HUES64 (cell line): ENCODE measurements at regions not wholly inside any gene's neighbourhood (a gene's known extent, or its start where the extent isn't known, plus 50 kb on each side); places are given as distances from the start of the nearest gene placed in this dataset.
"Not testable (repeated sequence)": the region's sequence is repeated elsewhere in the genome, so short reads cannot be mapped to it uniquely, and the experiment has no call there.

Source experiments
- H3K27ac ChIP-seq: 2 replicates; pipeline ENCODE4 v1.7.0; 2013; ENCODE audit warnings: low read depth, low read length, inconsistent platforms
- H3K27me3 ChIP-seq: 2 replicates; pipeline ENCODE4 v1.6.1; 2013; ENCODE audit warnings: mild to moderate bottlenecking, low read length; ENCODE audit not compliant: insufficient read depth
- H3K36me3 ChIP-seq: 2 replicates; pipeline ENCODE4 v1.6.1; 2013; ENCODE audit warnings: mild to moderate bottlenecking, low read length; ENCODE audit not compliant: insufficient read depth
- H3K4me1 ChIP-seq: 2 replicates; pipeline ENCODE4 v1.6.1; 2013; ENCODE audit warnings: mild to moderate bottlenecking, low read length, moderate library complexity; ENCODE audit not compliant: insufficient read depth
- H3K4me3 ChIP-seq: 2 replicates; pipeline ENCODE4 v1.5.1; 2013; ENCODE audit warnings: mild to moderate bottlenecking, low read length, moderate library complexity
- H3K9ac ChIP-seq: 2 replicates; pipeline ENCODE4 v1.6.1; 2013; ENCODE audit warnings: mild to moderate bottlenecking, low read depth, low read length
- H3K9me3 ChIP-seq: 2 replicates; pipeline ENCODE4 v1.6.1; 2013; ENCODE audit warnings: low read depth, low read length; ENCODE audit not compliant: insufficient read depth
- WGBS: fragments of 150-250, 120-280 bp; methylation state at CpG from one replicate; pipeline ENCODE4 v1.1.7; 2013; ENCODE audit warnings: missing lambda C conversion rate; 5-methylcytosine and 5-hydroxymethylcytosine counted together

DNA sequence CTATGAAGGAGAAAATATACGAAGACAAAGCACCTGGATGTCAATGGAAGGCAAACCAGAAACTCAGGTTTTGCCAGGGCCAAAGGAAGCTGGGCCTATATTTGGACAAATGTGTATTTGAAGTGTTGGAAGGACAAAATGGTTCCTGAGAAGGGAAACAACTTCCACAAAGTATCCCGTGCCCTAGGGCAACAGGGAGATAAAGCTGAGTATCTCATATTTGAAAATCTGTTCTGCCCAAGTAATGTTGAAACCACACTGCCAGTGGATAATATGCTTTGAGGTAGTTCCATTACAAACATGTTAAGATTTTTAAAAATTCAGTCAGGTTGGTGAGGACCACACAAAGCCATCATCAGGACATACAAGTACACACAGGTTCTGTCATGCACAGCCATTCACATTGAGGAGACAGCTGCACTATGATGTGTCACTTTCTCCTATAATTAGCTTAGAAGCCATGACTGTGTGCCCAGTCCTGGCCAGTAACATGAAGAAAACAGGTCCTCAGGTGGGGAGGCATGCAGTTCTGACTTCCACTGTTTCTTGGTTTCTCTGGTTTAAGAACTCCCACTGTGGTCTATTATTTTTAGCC is 116.4 kb downstream of the PWWP3B start:
- Histone ChIP-seq H3K4me1 (no peaks in the 10 kb centered on the region), H3K36me3 (no peaks in the 10 kb centered on the region), H3K4me3 (no peak overlapping the region), H3K27me3 (no peaks in the 10 kb centered on the region), H3K9me3 (no peaks in the 10 kb centered on the region), H3K9ac (no peak overlapping the region), H3K27ac (no peak overlapping the region)
- 44% methylated on average over 2 of the region's 2 CpGs for WGBS

DNA sequence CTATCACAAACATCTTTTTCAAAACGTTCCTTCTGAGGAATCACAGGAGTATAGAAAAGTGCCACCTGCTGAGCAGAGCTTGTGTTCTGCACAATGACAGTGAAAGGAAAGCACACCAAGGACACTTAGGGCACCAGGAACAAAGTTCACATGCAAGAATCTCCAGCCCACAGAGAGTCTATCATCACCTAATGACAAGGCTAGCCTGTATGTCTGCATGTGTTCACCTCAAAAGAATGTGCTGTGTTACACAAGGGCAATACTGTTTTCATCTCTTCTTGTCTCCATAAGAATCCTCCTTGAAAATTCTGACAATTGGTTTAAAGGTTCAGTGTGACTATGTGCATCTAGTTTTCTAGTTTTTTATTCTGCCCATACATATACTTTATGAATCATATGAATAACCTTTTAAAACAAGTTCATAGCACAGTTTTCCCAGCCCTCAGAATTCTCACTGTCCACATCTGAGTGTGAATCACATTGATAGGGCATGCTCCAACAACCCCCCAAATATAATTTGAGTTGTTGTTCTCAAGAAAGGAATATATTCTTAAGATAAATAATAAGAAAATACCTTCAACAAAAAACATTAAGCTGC is 118.0 kb downstream of the PWWP3B start:
- Histone ChIP-seq H3K9me3 (no peaks in the 10 kb centered on the region), H3K27me3 (no peaks in the 10 kb centered on the region), H3K9ac (no peak overlapping the region), H3K4me3 (no peak overlapping the region), H3K4me1 (no peaks in the 10 kb centered on the region), H3K36me3 (no peaks in the 10 kb centered on the region), H3K27ac (no peak overlapping the region)
- 83% methylated on average over 1 of the region's 1 CpG for WGBS

GRCh38 chrX:106290778-106291177 is 122.7 kb downstream of the PWWP3B start:
- not testable (repeated sequence) for H3K4me1 ChIP-seq, H3K36me3 ChIP-seq, H3K27me3 ChIP-seq, H3K27ac ChIP-seq, H3K4me3 ChIP-seq, H3K9me3 ChIP-seq, H3K9ac ChIP-seq
- WGBS: no CpG with 5 or more reads among the region's 5 CpGs

DNA sequence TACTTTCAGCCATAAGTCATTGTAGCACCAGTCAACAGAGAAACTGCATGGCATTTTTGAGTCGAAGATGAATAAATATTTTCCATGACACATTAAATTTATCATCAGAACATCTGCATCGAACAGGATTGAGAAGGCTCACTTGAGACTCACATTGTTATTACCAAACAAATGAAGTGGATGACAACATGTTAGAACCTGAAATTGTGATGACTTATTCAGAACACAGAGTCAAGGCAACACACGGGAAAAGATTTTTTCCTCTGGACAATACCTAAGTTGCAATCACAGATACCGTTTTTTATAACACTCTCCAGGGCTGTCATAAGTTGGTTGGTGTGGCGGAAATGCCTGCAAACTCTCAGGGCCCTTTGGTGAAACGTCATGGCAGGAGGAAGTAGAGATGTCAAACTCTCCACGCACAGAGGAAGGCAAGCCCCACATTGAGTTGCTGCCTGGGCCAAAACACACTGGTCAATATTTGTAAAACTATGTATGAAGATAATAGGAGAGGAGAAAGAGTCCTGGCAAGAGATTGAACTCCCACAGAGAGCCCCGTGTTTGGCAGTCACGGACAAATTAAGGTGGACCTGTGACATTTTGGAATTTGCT is 123.8 kb downstream of the PWWP3B start:
- H3K9me3 ChIP-seq, H3K9ac ChIP-seq, H3K27me3 ChIP-seq, H3K27ac ChIP-seq, H3K4me1 ChIP-seq, H3K36me3 ChIP-seq, H3K4me3 ChIP-seq: not testable (repeated sequence)
- WGBS: no CpG with 5 or more reads among the region's 9 CpGs

DNA sequence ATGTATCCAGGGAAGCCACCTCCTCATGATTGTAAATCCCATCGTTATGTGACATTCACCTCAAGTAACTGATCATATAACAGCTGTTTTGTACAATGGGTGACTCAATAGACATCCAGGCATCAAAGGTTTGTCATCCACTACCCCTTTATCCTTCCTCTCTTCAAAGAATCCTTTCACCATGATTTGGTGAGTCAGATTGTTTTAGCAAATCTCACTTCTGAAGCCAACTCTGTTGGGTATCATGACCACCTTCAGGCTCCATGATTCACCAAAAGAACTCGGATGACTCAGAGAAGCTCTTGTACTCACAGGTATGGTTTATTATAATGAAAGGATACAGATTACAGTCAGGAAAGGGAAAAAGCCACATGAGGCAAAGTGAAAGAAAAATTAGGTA is 132.1 kb downstream of the PWWP3B start:
- Histone ChIP-seq H3K9me3 (no peaks in the 10 kb centered on the region), H3K36me3 (no peaks in the 10 kb centered on the region), H3K4me3 (no peak overlapping the region), H3K4me1 (no peaks in the 10 kb centered on the region), H3K27me3 (no peaks in the 10 kb centered on the region), H3K27ac (no peak overlapping the region), H3K9ac (no peak overlapping the region)
- 63% methylated on average over 1 of the region's 2 CpGs for WGBS

- H3K36me3 ChIP-seq: no peaks in the 10 kb centered on the region
- H3K9me3 ChIP-seq: no peaks in the 10 kb centered on the region
- 77% methylated on average over 3 of the region's 3 CpGs for WGBS
- no peak overlapping the region for H3K9ac ChIP-seq
- H3K4me3 ChIP-seq: no peak overlapping the region
- no peaks in the 10 kb centered on the region for H3K27me3 ChIP-seq
- no peak overlapping the region for H3K27ac ChIP-seq
- H3K4me1 ChIP-seq: no peaks in the 10 kb centered on the region
Measured at GRCh38 chrX:106300656-106301055, 132.6 kb downstream of the PWWP3B start.

DNA sequence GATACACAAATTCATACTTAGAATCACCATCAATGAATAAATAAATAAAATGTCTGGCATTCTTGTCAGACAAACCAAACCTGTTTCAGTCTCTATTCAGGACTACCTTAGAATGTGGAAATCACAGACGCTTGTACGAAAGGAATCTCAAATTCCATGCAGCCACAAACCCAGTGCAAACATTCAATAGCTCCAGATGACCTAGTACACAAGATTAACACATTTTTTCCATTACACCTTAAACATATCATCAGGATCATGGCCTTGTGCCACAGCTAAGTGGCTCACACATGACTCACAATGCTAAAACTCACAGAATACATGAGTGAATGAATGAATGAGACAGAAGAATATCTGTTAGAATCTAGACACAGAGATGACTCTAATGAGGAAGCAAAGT is 134.2 kb downstream of the PWWP3B start:
- H3K4me1 ChIP-seq: no peaks in the 10 kb centered on the region
- H3K9ac ChIP-seq: no peak overlapping the region
- no peak overlapping the region for H3K4me3 ChIP-seq
- no peaks in the 10 kb centered on the region for H3K27me3 ChIP-seq
- H3K9me3 ChIP-seq: 0 out of 2 replicates have a peak, but pooled peaks cover 7% of the 10 kb centered on the region
- H3K36me3 ChIP-seq: no peaks in the 10 kb centered on the region
- WGBS: 74% methylated on average over 2 of the region's 2 CpGs
- H3K27ac ChIP-seq: no peak overlapping the region

GRCh38 chrX:106306391-106306947 is 138.4 kb downstream of the PWWP3B start:
- Histone ChIP-seq H3K4me1 (no peaks in the 10 kb centered on the region), H3K36me3 (no peaks in the 10 kb centered on the region), H3K27ac (no peak overlapping the region), H3K9ac (no peak overlapping the region), H3K4me3 (no peak overlapping the region), H3K27me3 (no peaks in the 10 kb centered on the region), H3K9me3 (0 out of 2 replicates have a peak, but pooled peaks cover 10% of the 10 kb centered on the region)
- 93% methylated on average over 6 of the region's 7 CpGs for WGBS

- no peak overlapping the region for H3K4me3 ChIP-seq
Measured at GRCh38 chrX:106323357-106323756, 155.3 kb downstream of the PWWP3B start.

GRCh38 chrX:106331606-106332005 is 163.5 kb downstream of the PWWP3B start:
- Histone ChIP-seq H3K4me1 (no peaks in the 10 kb centered on the region), H3K9me3 (no peaks in the 10 kb centered on the region), H3K27ac (no peak overlapping the region), H3K9ac (no peak overlapping the region), H3K36me3 (no peaks in the 10 kb centered on the region), H3K27me3 (no peaks in the 10 kb centered on the region), H3K4me3 (no peak overlapping the region)
- WGBS: 64% methylated on average over 1 of the region's 3 CpGs

More at GRCh38 chrX:106323357-106323756, 155.3 kb downstream of the PWWP3B start:
- H3K9me3 ChIP-seq: no peaks in the 10 kb centered on the region
- no peaks in the 10 kb centered on the region for H3K4me1 ChIP-seq
- no peaks in the 10 kb centered on the region for H3K27me3 ChIP-seq
- H3K9ac ChIP-seq: no peak overlapping the region
- no peak overlapping the region for H3K27ac ChIP-seq
- no peaks in the 10 kb centered on the region for H3K36me3 ChIP-seq

DNA sequence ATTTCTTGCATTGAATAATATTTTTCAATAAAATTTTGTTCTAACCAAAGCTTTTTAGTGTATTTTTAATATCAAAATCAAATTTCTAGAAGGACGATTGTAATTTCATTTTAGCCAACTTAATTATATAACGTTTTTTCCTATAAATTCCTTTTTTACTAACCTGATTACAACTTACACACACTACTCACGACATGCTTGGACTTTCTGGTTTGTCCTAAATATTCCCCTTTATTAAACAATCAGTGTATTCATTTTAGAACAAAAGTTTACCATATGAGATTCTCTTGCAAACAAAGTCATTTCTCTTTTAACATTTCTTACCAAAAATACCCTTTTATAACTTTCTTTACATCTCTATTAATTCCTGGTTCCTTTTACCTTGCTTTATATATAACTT is 173.7 kb downstream of the PWWP3B start:
- no peaks in the 10 kb centered on the region for H3K4me1 ChIP-seq
- no peaks in the 10 kb centered on the region for H3K36me3 ChIP-seq
- 40% methylated on average over 3 of the region's 3 CpGs for WGBS
- no peak overlapping the region for H3K27ac ChIP-seq
- no peak overlapping the region for H3K9ac ChIP-seq
- peaks cover 24% of the 10 kb centered on the region for H3K9me3 ChIP-seq
- no peaks in the 10 kb centered on the region for H3K27me3 ChIP-seq
- H3K4me3 ChIP-seq: no peak overlapping the region
